GM12878 (cell line): ENCODE measurements at regions not wholly inside any gene's neighbourhood (a gene's known extent, or its start where the extent isn't known, plus 50 kb on each side); places are given as distances from the start of the nearest gene placed in this dataset.

Experiments
- ATAC-seq: fragments of 200-7000 bp; cut with Tn5 transposase; 3 replicates; pipeline ENCODE4 v1.9.1; 2020; ENCODE audit warnings: mild to moderate bottlenecking, moderate library complexity
- BruUV-seq: library from RNA; stranded (reverse); fragments of 400-500 nt; replicated peaks from 2 replicates; lab custom pipeline; 2021; lab: Mats Ljungman, UMichigan
- CTCF ChIA-PET: fragments of 300-600 bp; sonication (Branson Sonifier 250); formaldehyde crosslinking; extraction: SDS; loops from one replicate; lab custom pipeline; 2021; ENCODE audit warnings: inconsistent platforms; lab: Yijun Ruan, JAX
- POLR2A ChIA-PET: fragments of 350-600 bp; formaldehyde crosslinking; extraction: SDS; loops from one replicate; lab custom pipeline; 2021; ENCODE audit warnings: inconsistent platforms; lab: Charles Lee
- RAD21 ChIA-PET: fragments of 300-600 bp; sonication (Branson Sonifier 250); formaldehyde crosslinking; loops from one replicate; lab custom pipeline; 2023; ENCODE audit warnings: antibody characterized with exemption; ENCODE audit not compliant: unreplicated experiment; lab: Charles Lee
- SMC1A ChIA-PET: fragments of 300-600 bp; sonication (Branson Sonifier 250); formaldehyde crosslinking; loops from one replicate; lab custom pipeline; 2023; ENCODE audit not compliant: unreplicated experiment, uncharacterized antibody; lab: Charles Lee
- DNase-seq: peaks from one replicate; pipeline ENCODE4 v3.0.0-alpha.2; 2011; ENCODE audit warnings: low read depth, low spot score
- FAIRE-seq: peaks from 3 replicates; lab custom pipeline; 2011; peaks lifted over from hg19 to GRCh38; lab: Jason Lieb, UNC
- H2AFZ ChIP-seq: 2 replicates; pipeline ENCODE4 v1.6.0; 2011; ENCODE audit warnings: low read depth, low read length, control low read depth; ENCODE audit not compliant: control insufficient read depth
- H3K27ac ChIP-seq: 2 replicates; pipeline ENCODE4 v1.5.1; 2011; ENCODE audit warnings: control low read depth; ENCODE audit not compliant: control insufficient read depth, insufficient read depth
- H3K27me3 ChIP-seq, 2 experiments: replicated peaks in 1 of 2; 2 replicates each; pipeline versions ENCODE4 v1.6.0 to v1.6.1; 2011; ENCODE audit warnings: low read length in 1 of 2; ENCODE audit not compliant: control insufficient read depth in 2 of 2, insufficient read depth in 2 of 2
- H3K36me3 ChIP-seq, 2 experiments: 2 replicates each; pipeline ENCODE4 v1.5.1; 2011; ENCODE audit warnings: low read length in 1 of 2; ENCODE audit not compliant: control insufficient read depth in 2 of 2, insufficient read depth in 2 of 2
- H3K4me1 ChIP-seq: 2 replicates; pipeline ENCODE4 v1.6.1; 2011; ENCODE audit warnings: mild to moderate bottlenecking, low read length, moderate library complexity, mixed read lengths; ENCODE audit not compliant: control insufficient read depth, insufficient read depth
- H3K4me2 ChIP-seq: 2 replicates; pipeline ENCODE4 v1.6.0; 2011; ENCODE audit warnings: control low read depth; ENCODE audit not compliant: control insufficient read depth, insufficient read depth
- H3K4me3 ChIP-seq: fragments of 200-600 bp; sonication (generic); 2 replicates; pipeline ENCODE4 v1.5.1; 2016
- H3K79me2 ChIP-seq: 2 replicates; pipeline ENCODE4 v1.6.0; 2011; ENCODE audit warnings: low read length; ENCODE audit not compliant: control insufficient read depth, insufficient read depth
- H3K9ac ChIP-seq: 2 replicates; pipeline ENCODE4 v1.8.0; 2011; ENCODE audit warnings: low read length, control low read depth, mixed read lengths; ENCODE audit not compliant: control insufficient read depth, insufficient read depth
- H3K9me3 ChIP-seq: replicated peaks from 3 replicates; pipeline ENCODE4 v1.5.1; 2011; ENCODE audit warnings: mild to moderate bottlenecking, low read length; ENCODE audit not compliant: control insufficient read depth, insufficient read depth
- H4K20me1 ChIP-seq: 2 replicates; pipeline ENCODE4 v1.6.0; 2011; ENCODE audit not compliant: control insufficient read depth, insufficient read depth
- CHD2 ChIP-seq: IDR thresholded peaks from 2 replicates; pipeline ENCODE4 v1.6.1; 2011; ENCODE audit warnings: low read depth, low read length, improper control_type of control experiment, borderline replicate concordance
- CHD4 ChIP-seq: fragments of 200-600 bp; sonication (generic); IDR thresholded peaks from 2 replicates; pipeline ENCODE4 v1.6.1; 2016; ENCODE audit warnings: mild to moderate bottlenecking
- CREM ChIP-seq: IDR thresholded peaks from 2 replicates; pipeline ENCODE4 v1.6.1; 2014; ENCODE audit warnings: antibody characterized with exemption, low read depth
- CTCF ChIP-seq, 3 experiments: IDR thresholded peaks in 2 of 3; conservative IDR thresholded peaks in 1 of 3; 2 replicates each; pipeline ENCODE4 v1.5.1; 2011; ENCODE audit warnings: low read depth in 3 of 3, low read length in 3 of 3, mild to moderate bottlenecking in 3 of 3, control low read depth in 2 of 3, moderate library complexity in 2 of 3, inconsistent platforms in 1 of 3, mixed read lengths in 1 of 3; ENCODE audit not compliant: control insufficient read depth in 2 of 3, insufficient read depth in 1 of 3; ENCODE audit errors: extremely low read depth in 1 of 3
- FOS ChIP-seq: IDR thresholded peaks from 3 replicates; pipeline ENCODE4 v1.6.1; 2011; ENCODE audit warnings: borderline replicate concordance; ENCODE audit not compliant: insufficient read length; ENCODE audit errors: extremely low read depth
- JUNB ChIP-seq: IDR thresholded peaks from 2 replicates; pipeline ENCODE4 v1.6.1; 2016; ENCODE audit warnings: antibody characterized with exemption, mild to moderate bottlenecking
- MTA3 ChIP-seq: IDR thresholded peaks from 2 replicates; pipeline ENCODE4 v1.6.1; 2012; ENCODE audit warnings: low read length, inconsistent platforms, borderline replicate concordance
- RB1 ChIP-seq: fragments of 450-650 bp; formaldehyde crosslinking; IDR thresholded peaks from 2 replicates; pipeline ENCODE4 v1.6.1; 2017; ENCODE audit warnings: mild to moderate bottlenecking, borderline replicate concordance
- TBL1XR1 ChIP-seq: IDR thresholded peaks from 2 replicates; pipeline ENCODE4 v1.6.1; 2012; ENCODE audit warnings: low read depth, low read length, improper control_type of control experiment
- USF1 ChIP-seq: IDR thresholded peaks from 2 replicates; pipeline ENCODE4 v1.6.1; 2011; ENCODE audit warnings: borderline replicate concordance, low read depth, mild to moderate bottlenecking, moderate library complexity, mixed read lengths, low read length; ENCODE audit not compliant: insufficient read depth; ENCODE audit errors: extremely low read length
- ZNF622 ChIP-seq: fragments of 450-650 bp; IDR thresholded peaks from 2 replicates; pipeline ENCODE4 v1.6.1; 2017; ENCODE audit warnings: mild to moderate bottlenecking, inconsistent platforms
- ZNF687 ChIP-seq: fragments of 450-650 bp; IDR thresholded peaks from 2 replicates; pipeline ENCODE4 v1.6.1; 2017; ENCODE audit warnings: mild to moderate bottlenecking, moderate library complexity
- WGBS: methylation state at CpG from one replicate; pipeline ENCODE4 v1.1.6; 2016; ENCODE audit warnings: low lambda C conversion rate; ENCODE audit not compliant: insufficient replicate concordance, insufficient coverage; ENCODE audit errors: missing lambda C conversion rate; 5-methylcytosine and 5-hydroxymethylcytosine counted together
- in situ Hi-C: fragments of 300-500 bp; cut with MboI; formaldehyde crosslinking; loops from 9 replicates; pipeline ENCODE4 v1.14.3; 2018; ENCODE audit warnings: mixed read lengths
- intact Hi-C: fragments of 100-400 bp; cut with micrococcal nuclease; formaldehyde crosslinking; loops from one replicate; pipeline ENCODE4 v1.14.2; 2022; ENCODE audit not compliant: unreplicated experiment

GRCh38 chr5:57665146-57665936 lies 182.7 kb upstream of the ACTBL2 start (continued):
- TF ChIP-seq RB1 (no peak), USF1 (no peak)

GRCh38 chr5:57664700-57665099 lies 182.1 kb upstream of the ACTBL2 start:
- DNase-seq (no peak), FAIRE-seq (no peak), ATAC-seq (no peak)
- ChIA-PET CTCF (interaction anchor here (1.2 kb wide), 1 partner anchor 14 kb away, joined by 4 read pairs; no protein-coding TSS in a partner anchor), SMC1A (no interaction called here), RAD21 (no interaction called here), POLR2A (no interaction called here)
- Histone ChIP-seq H3K36me3 (no peaks in the 10 kb centered on the region), H3K9me3 (no peaks in the 10 kb centered on the region), H3K27me3 (no peaks in the 10 kb centered on the region), H3K4me3 (no peak overlapping the region), H3K9ac (no peak overlapping the region), H4K20me1 (no peaks in the 10 kb centered on the region), H3K27ac (no peak overlapping the region), H2AFZ (no peak overlapping the region), H3K4me2 (no peak overlapping the region), H3K4me1 (no peaks in the 10 kb centered on the region), H3K79me2 (no peaks in the 10 kb centered on the region)
- in situ Hi-C loops (loop anchor here (25.0 kb wide), 1 partner anchor 798 kb away; the partner anchor contains the start of gene PLK2), intact Hi-C loops (no loop called here)
- 76% methylated on average over 1 of the region's 1 CpG for WGBS
- no TSS peak for BruUV-seq
- TF ChIP-seq CHD4: no peak
- no peak for TF ChIP-seq USF1
- TF ChIP-seq FOS: no peak
- TF ChIP-seq CTCF (IDR thresholded peaks at IDR 0.05 in 2 of 3, conservative IDR thresholded peaks at IDR 0.05 in 1 of 3; ENCODE audit: control insufficient read depth in 2 of 3, extremely low read depth in 1 of 3, insufficient read depth in 1 of 3, low read depth in 3 of 3, low read length in 3 of 3): no peak
- TF ChIP-seq TBL1XR1: no peak
- no peak for TF ChIP-seq JUNB
- TF ChIP-seq CHD2: no peak
- TF ChIP-seq ZNF687: no peak
- TF ChIP-seq CREM: no peak
- TF ChIP-seq ZNF622: no peak
- TF ChIP-seq MTA3: no peak
